Sigmoid colon (tissue), 4 donors: ENCODE measurements at regions not wholly inside any gene's neighbourhood (a gene's known extent, or its start where the extent isn't known, plus 50 kb on each side); places are given as distances from the start of the nearest gene placed in this dataset.

ENCODE experiments used
- CTCF ChIP-seq, 4 experiments: fragments of 450-650 bp in 3 of 4; fragments of 200-600 bp in 1 of 4; IDR thresholded peaks; one replicate each; pipeline ENCODE4 v1.5.1; 2016 to 2019; ENCODE audit warnings: antibody characterized with exemption in 4 of 4, mild to moderate bottlenecking in 3 of 4, moderate library complexity in 2 of 4
- EP300 ChIP-seq, 4 donors: sonication (generic); formaldehyde crosslinking; IDR thresholded peaks; one replicate each; pipeline ENCODE4 v1.6.1; 2017; ENCODE audit warnings: antibody characterized with exemption in 4 of 4
- POLR2A ChIP-seq, 2 donors: fragments of 450-650 bp; IDR thresholded peaks; one replicate each; pipeline ENCODE4 v1.6.1; 2016; ENCODE audit warnings: antibody characterized with exemption in 2 of 2, mild to moderate bottlenecking in 2 of 2, moderate library complexity in 2 of 2
- POLR2AphosphoS5 ChIP-seq, 4 donors: sonication (generic); formaldehyde crosslinking; IDR thresholded peaks; one replicate each; pipeline ENCODE4 v1.6.1; 2017; ENCODE audit warnings: antibody characterized with exemption in 4 of 4

- TF ChIP-seq CTCF (IDR thresholded peaks at IDR 0.05) = no peak
- no peak for TF ChIP-seq POLR2A (IDR thresholded peaks at IDR 0.05)
- TF ChIP-seq EP300 (IDR thresholded peaks at IDR 0.05) = no peak
- TF ChIP-seq POLR2AphosphoS5 (IDR thresholded peaks at IDR 0.05) = no peak
Measured at GRCh38 chr15:62561571-62561970, 396.5 kb upstream of the C2CD4B start.
